Activated CD8-positive, alpha-beta memory T cell treated with anti-CD3 and anti-CD28 coated beads, Interleukin-2, amount 50 U/mL, for 48 hours (primary cell): ENCODE measurements at regions not wholly inside any gene's neighbourhood (a gene's known extent, or its start where the extent isn't known, plus 50 kb on each side); places are given as distances from the start of the nearest gene placed in this dataset.
"Not testable (repeated sequence)": the region's sequence is repeated elsewhere in the genome, so short reads cannot be mapped to it uniquely, and the experiment has no call there.

Source experiments
- DNase-seq: peaks from one replicate; pipeline ENCODE4 v3.0.0-alpha.2; 2020

GRCh38 chr4:27775156-27775555 is 914.5 kb downstream of the STIM2 start:
- no peak for DNase-seq

- DNase-seq: no peak
Observed at GRCh38 chr4:27779827-27780226, 919.2 kb downstream of the STIM2 start.

- no peak for DNase-seq
Observed at GRCh38 chr4:27787195-27787594, 926.6 kb downstream of the STIM2 start.

GRCh38 chr4:27789773-27790172 is 929.1 kb downstream of the STIM2 start:
- DNase-seq: no peak

- DNase-seq: no peak
Observed at GRCh38 chr4:27790911-27791310, 930.3 kb downstream of the STIM2 start.

- DNase-seq: no peak
Observed at GRCh38 chr4:27791640-27792039, 931.0 kb downstream of the STIM2 start.

- no peak for DNase-seq
Observed at GRCh38 chr4:27807207-27807606, 946.6 kb downstream of the STIM2 start.

- no peak for DNase-seq
Observed at GRCh38 chr4:27811948-27812347, 951.3 kb downstream of the STIM2 start.

GRCh38 chr4:27813226-27813625 is 952.6 kb downstream of the STIM2 start:
- not testable (repeated sequence) for DNase-seq

GRCh38 chr4:27813699-27814425 is 953.2 kb downstream of the STIM2 start:
- DNase-seq: not testable (repeated sequence)

- no peak for DNase-seq
Observed at GRCh38 chr4:27819246-27819645, 958.6 kb downstream of the STIM2 start.

- no peak for DNase-seq
Observed at GRCh38 chr4:27828843-27829242, 968.2 kb downstream of the STIM2 start.

GRCh38 chr4:27830251-27830650 is 969.6 kb downstream of the STIM2 start:
- DNase-seq: no peak

GRCh38 chr4:27835851-27836250 is 975.2 kb downstream of the STIM2 start:
- DNase-seq: no peak

GRCh38 chr4:27836523-27836922 is 975.9 kb downstream of the STIM2 start:
- DNase-seq: no peak

- no peak for DNase-seq
Observed at GRCh38 chr4:27843776-27844175, 983.1 kb downstream of the STIM2 start.

GRCh38 chr4:27844376-27844775 is 983.7 kb downstream of the STIM2 start:
- no peak for DNase-seq

GRCh38 chr4:27846951-27847350 is 986.3 kb downstream of the STIM2 start:
- DNase-seq: no peak

- DNase-seq: no peak
Observed at GRCh38 chr4:27861381-27861787, 1000.7 kb downstream of the STIM2 start.

- no peak for DNase-seq
Observed at GRCh38 chr4:27861802-27862201, 1001.2 kb downstream of the STIM2 start.

- no peak for DNase-seq
Observed at GRCh38 chr4:27873596-27873995, 1013.0 kb downstream of the STIM2 start.

GRCh38 chr4:27881705-27882104 is 1021.1 kb downstream of the STIM2 start:
- no peak for DNase-seq

- DNase-seq: no peak
Observed at GRCh38 chr4:27886120-27886519, 1025.5 kb downstream of the STIM2 start.

GRCh38 chr4:27887646-27888045 is 1027.0 kb downstream of the STIM2 start:
- no peak for DNase-seq

- no peak for DNase-seq
Observed at GRCh38 chr4:27888505-27888904, 1027.9 kb downstream of the STIM2 start.
